Psoas muscle (tissue), 7 donors: ENCODE measurements at regions not wholly inside any gene's neighbourhood (a gene's known extent, or its start where the extent isn't known, plus 50 kb on each side); places are given as distances from the start of the nearest gene placed in this dataset.

Experiments
- ATAC-seq, 4 donors: fragments of 200-7000 bp; cut with Tn5 transposase; one replicate each; pipeline ENCODE4 v1.9.1; 2020; ENCODE audit warnings: moderate library complexity in 3 of 4, mild to moderate bottlenecking in 2 of 4
- DNase-seq, 2 donors: peaks; one replicate each; pipeline ENCODE4 v3.0.0-alpha.2; 2020
- H3K27ac ChIP-seq: fragments of 200-600 bp; one replicate; pipeline ENCODE4 v1.8.0; 2022
- H3K27me3 ChIP-seq, 3 donors: fragments of 200-600 bp in 1 of 3; one replicate each; pipeline versions ENCODE4 v1.6.1 to v1.8.0; 2013 to 2022; ENCODE audit warnings: low read length in 2 of 3, mild to moderate bottlenecking in 2 of 3, moderate library complexity in 1 of 3; ENCODE audit not compliant: insufficient read depth in 3 of 3
- H3K36me3 ChIP-seq, 2 donors: fragments of 200-600 bp in 1 of 2; one replicate each; pipeline versions ENCODE4 v1.6.1 to v1.8.0; 2013 to 2022; ENCODE audit warnings: low read depth in 1 of 2, mild to moderate bottlenecking in 1 of 2, moderate library complexity in 1 of 2; ENCODE audit not compliant: insufficient read depth in 1 of 2
- H3K4me1 ChIP-seq: fragments of 200-600 bp; one replicate; pipeline ENCODE4 v1.8.0; 2022
- H3K4me3 ChIP-seq: fragments of 200-600 bp; one replicate; pipeline ENCODE4 v1.8.0; 2022; ENCODE audit warnings: mild to moderate bottlenecking
- H3K9me3 ChIP-seq: fragments of 200-600 bp; one replicate; pipeline ENCODE4 v1.8.0; 2022
- WGBS, 3 donors: extraction: QIAGEN DNeasy Blood & Tissue Kit; methylation state at CpG; one replicate each; pipeline versions ENCODE4 v1.1.6 to v1.1.7; 2013; 5-methylcytosine and 5-hydroxymethylcytosine counted together
- intact Hi-C, 2 donors: fragments of 100-400 bp; cut with DNase I; formaldehyde crosslinking; loops; one replicate each; pipeline versions ENCODE4 v1.11.0 to v1.14.2; 2022
- TF ChIP-seq, protein P1 (sequence below): fragments of 200-600 bp; IDR thresholded peaks from one replicate; pipeline ENCODE4 v1.8.0; 2022; ENCODE audit warnings: antibody characterized with exemption
- donor health status: healthy with polysubstance abuse.
- donor health status: DM: no; HTN: no; CAD: no; lungs with moderate emphysema.
- donor health status: Bipolar disorder and iron deficiency.
- donor health status: healthy.
- donor health status: DM: yes; HTN: yes; CAD: no.
- donor health status: DM: no; HTN: no; CAD: no.
- donor health status: DM: yes; HTN: yes; CAD: no.

DNA sequence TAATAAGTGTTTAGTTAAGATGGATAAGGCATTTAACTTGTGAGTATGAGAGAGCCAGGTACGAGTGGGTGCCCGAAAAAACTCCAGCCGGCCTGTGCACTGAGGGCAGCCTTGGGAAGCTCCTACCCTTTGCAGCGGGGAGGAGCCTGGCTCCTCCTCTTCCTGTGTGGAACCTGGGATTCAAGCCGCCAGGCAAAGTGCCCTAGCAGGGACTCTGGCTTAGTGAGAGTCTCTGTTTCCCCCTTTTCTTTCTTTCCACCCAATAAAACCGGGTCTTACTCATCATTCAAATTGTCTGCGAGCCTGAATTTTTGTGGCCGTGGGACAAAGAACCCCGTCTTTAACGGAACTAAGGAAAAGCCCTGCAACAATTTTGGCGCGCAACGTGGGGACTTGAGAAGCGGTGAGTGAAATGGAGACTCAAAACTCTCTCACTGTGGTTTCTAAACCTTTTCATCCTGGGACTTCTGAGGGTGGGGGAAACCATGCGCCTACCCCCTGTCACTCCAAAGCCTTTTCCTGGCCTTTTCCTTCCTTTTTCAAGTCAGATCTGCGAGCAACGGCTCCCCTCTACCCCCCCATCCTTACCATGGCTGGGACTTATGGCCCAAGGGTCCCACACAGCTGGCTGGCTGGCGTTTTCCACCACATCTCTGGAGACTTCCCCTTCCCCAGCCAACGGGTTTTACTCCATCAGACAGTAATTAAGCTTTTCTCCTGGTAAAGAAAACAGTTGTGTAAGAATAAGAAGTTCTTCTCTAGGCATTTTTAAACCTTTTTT lies 535.7 kb upstream of the ACO1 start:
- ATAC-seq, result no peak
- Histone ChIP-seq H3K4me1 (no peaks in the 10 kb centered on the region), H3K27me3 (no peaks in the 10 kb centered on the region), H3K9me3 (no peaks in the 10 kb centered on the region), H3K27ac (no peak overlapping the region), H3K36me3 (no peaks in the 10 kb centered on the region), H3K4me3 (no peak overlapping the region)
- intact Hi-C loops, result no loop called here
- TF ChIP-seq, protein P1, sequence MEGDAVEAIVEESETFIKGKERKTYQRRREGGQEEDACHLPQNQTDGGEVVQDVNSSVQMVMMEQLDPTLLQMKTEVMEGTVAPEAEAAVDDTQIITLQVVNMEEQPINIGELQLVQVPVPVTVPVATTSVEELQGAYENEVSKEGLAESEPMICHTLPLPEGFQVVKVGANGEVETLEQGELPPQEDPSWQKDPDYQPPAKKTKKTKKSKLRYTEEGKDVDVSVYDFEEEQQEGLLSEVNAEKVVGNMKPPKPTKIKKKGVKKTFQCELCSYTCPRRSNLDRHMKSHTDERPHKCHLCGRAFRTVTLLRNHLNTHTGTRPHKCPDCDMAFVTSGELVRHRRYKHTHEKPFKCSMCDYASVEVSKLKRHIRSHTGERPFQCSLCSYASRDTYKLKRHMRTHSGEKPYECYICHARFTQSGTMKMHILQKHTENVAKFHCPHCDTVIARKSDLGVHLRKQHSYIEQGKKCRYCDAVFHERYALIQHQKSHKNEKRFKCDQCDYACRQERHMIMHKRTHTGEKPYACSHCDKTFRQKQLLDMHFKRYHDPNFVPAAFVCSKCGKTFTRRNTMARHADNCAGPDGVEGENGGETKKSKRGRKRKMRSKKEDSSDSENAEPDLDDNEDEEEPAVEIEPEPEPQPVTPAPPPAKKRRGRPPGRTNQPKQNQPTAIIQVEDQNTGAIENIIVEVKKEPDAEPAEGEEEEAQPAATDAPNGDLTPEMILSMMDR, result no peak
- no peak for DNase-seq
- 83 to 87% (median 83%) methylated on average over 19 of the region's 19 CpGs for WGBS, 3 donors

DNA sequence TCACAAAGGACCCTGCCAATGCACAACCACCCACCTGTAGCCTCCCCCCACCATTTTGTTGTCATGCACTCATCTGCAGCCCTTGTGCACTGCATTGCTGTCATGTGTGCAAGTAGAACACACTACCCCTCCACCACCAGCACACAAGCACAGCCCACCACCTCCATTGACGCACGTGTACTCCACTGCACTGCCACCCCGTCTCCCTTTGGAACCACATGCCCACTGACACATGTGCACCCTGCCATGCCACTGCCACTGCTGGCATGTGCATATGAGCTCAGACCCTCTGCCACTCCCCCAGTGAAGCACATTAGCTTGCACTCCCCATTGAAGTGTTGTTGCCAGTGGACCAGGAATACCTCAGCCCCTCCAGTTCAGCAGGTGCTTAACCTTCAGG lies 530.3 kb upstream of the ACO1 start:
- TF ChIP-seq, protein P1, result no peak
- Histone ChIP-seq H3K4me3 (no peak overlapping the region), H3K27ac (no peak overlapping the region), H3K4me1 (no peaks in the 10 kb centered on the region), H3K27me3 (no peaks in the 10 kb centered on the region), H3K36me3 (no peaks in the 10 kb centered on the region), H3K9me3 (no peaks in the 10 kb centered on the region)
- DNase-seq (no peak), ATAC-seq (no peak)
- intact Hi-C loops, result no loop called here
- WGBS, 3 donors, result 88 to 98% (median 94%) methylated on average over 3 of the region's 3 CpGs

DNA sequence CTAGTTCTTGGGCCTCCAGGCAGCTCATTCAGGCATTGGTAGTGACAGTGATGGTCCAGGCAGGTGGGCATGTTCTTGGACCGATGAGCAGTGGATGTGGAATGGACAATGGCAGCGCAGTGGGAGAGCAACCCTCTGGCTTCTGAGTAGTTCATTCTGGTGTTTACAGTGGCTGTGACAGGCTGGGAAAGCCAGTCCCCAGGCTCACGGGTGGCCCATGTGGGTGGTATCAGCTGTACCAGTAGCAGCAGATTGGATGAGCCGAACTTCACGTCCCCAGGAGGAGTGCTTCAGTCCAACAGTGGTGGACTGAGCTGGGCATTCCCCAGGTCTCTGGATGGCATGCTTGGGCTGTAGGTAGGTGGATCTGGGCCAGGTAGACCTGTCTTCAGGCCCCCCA lies 515.6 kb upstream of the ACO1 start:
- intact Hi-C loops, result no loop called here
- TF ChIP-seq, protein P1, result no peak

GRCh38 chr9:31870276-31870675 lies 514.2 kb upstream of the ACO1 start:
- no peak overlapping the region for H3K4me3 ChIP-seq
- no peaks in the 10 kb centered on the region for H3K4me1 ChIP-seq
- H3K27me3 ChIP-seq, result no peaks in the 10 kb centered on the region
- TF ChIP-seq, protein P1, result no peak
- intact Hi-C loops, result no loop called here
- H3K9me3 ChIP-seq, result no peaks in the 10 kb centered on the region
- H3K36me3 ChIP-seq, result no peaks in the 10 kb centered on the region
- ATAC-seq (no peak), DNase-seq (no peak)
- 71 to 83% (median 77%) methylated on average over 2 of the region's 2 CpGs for WGBS, 3 donors
- no peak overlapping the region for H3K27ac ChIP-seq

More for the DNA sequence above, 515.6 kb upstream of the ACO1 start:
- no peaks in the 10 kb centered on the region for H3K9me3 ChIP-seq
- no peaks in the 10 kb centered on the region for H3K36me3 ChIP-seq
- DNase-seq (peak in 1 of 2 donors; percentile 23), ATAC-seq (no peak)
- H3K4me3 ChIP-seq, result no peak overlapping the region
- H3K27me3 ChIP-seq, result no peaks in the 10 kb centered on the region
- H3K27ac ChIP-seq, result no peak overlapping the region
- H3K4me1 ChIP-seq, result no peaks in the 10 kb centered on the region
- 91 to 96% (median 95%) methylated on average over 5 of the region's 5 CpGs for whole genome bisulfite sequencing, 3 donors

GRCh38 chr9:31873722-31874121 lies 510.7 kb upstream of the ACO1 start:
- DNase-seq, result no peak
- Histone ChIP-seq H3K27ac (no peak overlapping the region), H3K4me3 (no peak overlapping the region), H3K9me3 (no peaks in the 10 kb centered on the region), H3K36me3 (no peaks in the 10 kb centered on the region), H3K27me3 (no peaks in the 10 kb centered on the region), H3K4me1 (no peaks in the 10 kb centered on the region)
- ATAC-seq, result no peak
- 72 to 77% (median 74%) methylated on average over 7 of the region's 7 CpGs for WGBS, 3 donors
- TF ChIP-seq, protein P1, result no peak
- intact Hi-C loops, result no loop called here
